Uterus (tissue), 3 donors: ENCODE measurements at regions not wholly inside any gene's neighbourhood (a gene's known extent, or its start where the extent isn't known, plus 50 kb on each side); places are given as distances from the start of the nearest gene placed in this dataset.

Source experiments
- DNase-seq, 2 donors: peaks; one replicate each; pipeline ENCODE4 v3.0.0-alpha.2; 2019 to 2020
- H3K27ac ChIP-seq, 2 donors: fragments of 200-600 bp; sonication (generic); 1 replicate in 1 of 2; 2 replicates in 1 of 2; pipeline ENCODE4 v1.5.1; 2016 to 2018
- H3K27me3 ChIP-seq, 2 donors: fragments of 200-600 bp; sonication (generic); one replicate each; pipeline ENCODE4 v1.5.1; 2018 to 2019; ENCODE audit warnings: control low read depth in 1 of 2
- H3K36me3 ChIP-seq, 2 donors: fragments of 200-600 bp; sonication (generic); one replicate each; pipeline ENCODE4 v1.5.1; 2019; ENCODE audit warnings: control low read depth in 1 of 2
- H3K4me1 ChIP-seq, 2 donors: fragments of 200-600 bp; sonication (generic); one replicate each; pipeline ENCODE4 v1.5.1; 2018 to 2019; ENCODE audit warnings: control low read depth in 1 of 2
- H3K4me3 ChIP-seq, 2 donors: fragments of 200-600 bp; sonication (generic); 1 replicate in 1 of 2; 2 replicates in 1 of 2; pipeline ENCODE4 v1.5.1; 2018 to 2019; ENCODE audit warnings: mild to moderate bottlenecking in 1 of 2
- H3K9me3 ChIP-seq, 2 donors: fragments of 200-600 bp; sonication (generic); one replicate each; pipeline ENCODE4 v1.5.1; 2019; ENCODE audit warnings: control low read depth in 1 of 2
- CTCF ChIP-seq, 4 experiments: fragments of 200-600 bp in 2 of 4; fragments of 450-650 bp in 2 of 4; sonication (generic) in 2 of 4; IDR thresholded peaks; one replicate each; pipeline ENCODE4 v1.5.1; 2016 to 2019; ENCODE audit warnings: antibody characterized with exemption in 4 of 4, mild to moderate bottlenecking in 2 of 4, moderate library complexity in 1 of 4
- POLR2A ChIP-seq, 2 donors: fragments of 450-650 bp; IDR thresholded peaks; one replicate each; pipeline ENCODE4 v1.6.1; 2016; ENCODE audit warnings: antibody characterized with exemption in 2 of 2, mild to moderate bottlenecking in 1 of 2, moderate library complexity in 1 of 2
- intact Hi-C: fragments of 100-400 bp; cut with DNase I; formaldehyde crosslinking; loops from one replicate; pipeline ENCODE4 v1.15.1; 2023; ENCODE audit warnings: low total_unique reads
- donor health status: DM: yes; HTN: yes; CAD: no.

- TF ChIP-seq POLR2A (IDR thresholded peaks at IDR 0.05) (no peak), CTCF (IDR thresholded peaks at IDR 0.05) (no peak)
- intact Hi-C loops, result no loop called here
- no peak for DNase-seq
Observed at GRCh38 chr10:4004144-4004543, 219.1 kb upstream of the KLF6 start.

DNA sequence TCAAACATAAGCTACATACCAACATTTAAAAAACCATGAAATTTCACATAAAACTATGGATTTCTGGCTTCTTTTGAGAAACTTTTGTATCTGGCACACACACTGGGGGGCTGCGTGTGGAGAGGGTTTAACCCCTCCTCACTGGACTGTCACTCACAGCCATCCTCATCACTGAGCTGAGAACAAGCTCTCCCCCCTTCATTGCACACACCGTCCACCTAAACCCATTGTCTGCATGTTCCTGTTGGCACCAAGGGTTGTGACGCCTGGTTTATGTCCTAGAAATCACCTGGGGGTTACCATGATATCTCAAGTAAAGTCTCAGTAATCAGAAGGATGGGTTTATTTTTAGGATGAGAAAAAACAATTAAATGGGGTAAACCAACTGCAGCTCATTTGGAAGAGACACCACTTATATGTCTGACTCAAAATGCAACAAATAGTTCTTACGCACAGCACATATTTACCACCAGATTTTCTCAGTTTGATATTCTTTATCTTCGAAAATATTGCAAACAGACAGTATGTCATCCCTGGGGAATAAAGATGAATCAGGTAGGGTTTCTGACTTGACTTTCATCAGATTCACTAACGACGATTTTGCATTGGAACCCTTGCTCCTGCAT is 218.5 kb upstream of the KLF6 start:
- TF ChIP-seq CTCF (IDR thresholded peaks at IDR 0.05), result no peak
- TF ChIP-seq POLR2A (IDR thresholded peaks at IDR 0.05), result no peak
- no peak overlapping the region for H3K4me3 ChIP-seq
- H3K4me1 ChIP-seq, result no peaks in the 10 kb centered on the region
- no peaks in the 10 kb centered on the region for H3K27me3 ChIP-seq
- no peaks in the 10 kb centered on the region for H3K9me3 ChIP-seq
- H3K27ac ChIP-seq, result no peak overlapping the region
- no peak for DNase-seq
- no peaks in the 10 kb centered on the region for H3K36me3 ChIP-seq
- intact Hi-C loops, result no loop called here

More at GRCh38 chr10:4004144-4004543, 219.1 kb upstream of the KLF6 start:
- Histone ChIP-seq H3K27ac (no peak overlapping the region), H3K9me3 (no peaks in the 10 kb centered on the region), H3K27me3 (no peaks in the 10 kb centered on the region), H3K4me1 (no peaks in the 10 kb centered on the region), H3K4me3 (no peak overlapping the region), H3K36me3 (no peaks in the 10 kb centered on the region)

DNA sequence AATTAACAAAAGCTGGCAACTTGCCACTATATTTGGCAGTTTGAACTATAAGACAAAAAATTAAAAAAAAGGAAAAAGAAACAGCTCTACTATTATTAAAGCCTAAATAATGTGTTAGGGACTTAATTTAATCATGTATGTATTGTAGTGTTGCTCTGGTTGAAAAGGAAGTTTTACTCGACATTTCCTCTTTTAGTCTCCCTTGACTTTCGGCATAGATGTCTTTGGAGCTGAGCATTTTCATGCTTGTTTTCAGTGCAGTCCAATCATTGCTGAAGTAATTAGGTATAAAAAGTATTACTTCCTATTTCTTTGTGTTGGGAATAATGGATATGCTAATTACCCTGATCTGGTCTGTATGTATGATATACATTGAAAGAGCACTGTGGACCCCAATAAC is 216.8 kb upstream of the KLF6 start:
- no peak for DNase-seq
- Histone ChIP-seq H3K36me3 (no peaks in the 10 kb centered on the region), H3K9me3 (no peaks in the 10 kb centered on the region), H3K27ac (no peak overlapping the region), H3K4me1 (no peaks in the 10 kb centered on the region), H3K4me3 (no peak overlapping the region), H3K27me3 (no peaks in the 10 kb centered on the region)
- TF ChIP-seq POLR2A (IDR thresholded peaks at IDR 0.05), result no peak
- no peak for TF ChIP-seq CTCF (IDR thresholded peaks at IDR 0.05)
- intact Hi-C loops, result no loop called here

GRCh38 chr10:3999642-4000041 is 214.6 kb upstream of the KLF6 start:
- H3K36me3 ChIP-seq, result no peaks in the 10 kb centered on the region
- no peaks in the 10 kb centered on the region for H3K9me3 ChIP-seq
- no peak for TF ChIP-seq POLR2A (IDR thresholded peaks at IDR 0.05)
- no peak for TF ChIP-seq CTCF (IDR thresholded peaks at IDR 0.05)
- intact Hi-C loops, result no loop called here
- H3K4me3 ChIP-seq, result no peak overlapping the region
- no peak for DNase-seq
- H3K27ac ChIP-seq, result no peak overlapping the region
- no peaks in the 10 kb centered on the region for H3K4me1 ChIP-seq
- no peaks in the 10 kb centered on the region for H3K27me3 ChIP-seq

GRCh38 chr10:3996697-3997096 is 211.7 kb upstream of the KLF6 start:
- Histone ChIP-seq H3K27ac (no peak overlapping the region), H3K4me1 (no peaks in the 10 kb centered on the region), H3K9me3 (no peaks in the 10 kb centered on the region), H3K4me3 (no peak overlapping the region), H3K36me3 (no peaks in the 10 kb centered on the region), H3K27me3 (no peaks in the 10 kb centered on the region)
- TF ChIP-seq CTCF (IDR thresholded peaks at IDR 0.05), result no peak
- TF ChIP-seq POLR2A (IDR thresholded peaks at IDR 0.05), result no peak
- intact Hi-C loops, result no loop called here
- no peak for DNase-seq
